ENCODE measurements at regions not wholly inside any gene's neighbourhood (a gene's known extent, or its start where the extent isn't known, plus 50 kb on each side); places are given as distances from the start of the nearest gene placed in this dataset.

GRCh38 chr1:199453723-199454122, 573.8 kb upstream of the NR5A2 start:
- no peak for ATAC-seq

DNA sequence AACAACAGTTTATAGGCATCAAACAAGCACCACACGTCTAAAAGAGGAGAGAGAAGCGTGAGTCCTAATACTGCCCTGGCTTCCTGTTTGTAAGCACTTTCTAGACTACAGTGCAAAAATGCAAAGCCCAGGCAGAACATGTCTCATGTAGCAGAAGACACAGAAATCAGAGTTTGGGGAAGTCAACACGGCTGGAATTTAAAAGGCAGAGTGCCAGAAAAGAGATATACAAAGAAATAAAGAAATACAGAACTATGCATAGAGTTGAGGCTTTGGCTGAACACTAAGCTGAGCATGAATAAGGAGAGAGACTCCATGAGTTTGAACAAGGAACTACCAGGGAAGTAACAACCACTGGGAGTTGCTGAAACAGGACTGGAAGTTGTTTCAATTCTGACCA, 566.6 kb upstream of the NR5A2 start:
- no peak for ATAC-seq
- TF ChIP-seq ESRRG (CRISPR knock-in tag; IDR thresholded peaks at IDR 0.05): no peak
- no peak for TF ChIP-seq PPARA (CRISPR knock-in tag; IDR thresholded peaks at IDR 0.05; ENCODE audit: borderline replicate concordance)
- no peak for TF ChIP-seq ZC3H10 (CRISPR knock-in tag; IDR thresholded peaks at IDR 0.05)
- no peak for TF ChIP-seq PATZ1 (CRISPR knock-in tag; IDR thresholded peaks at IDR 0.05; ENCODE audit: borderline replicate concordance)
- TF ChIP-seq RARB (CRISPR knock-in tag; IDR thresholded peaks at IDR 0.05): no peak
- no peak for TF ChIP-seq ZNF565 (CRISPR knock-in tag; conservative IDR thresholded peaks at IDR 0.05; ENCODE audit: low read depth)
- TF ChIP-seq ARNTL (CRISPR knock-in tag; IDR thresholded peaks at IDR 0.05; ENCODE audit: borderline replicate concordance, low read depth): no peak
- TF ChIP-seq, protein P1, sequence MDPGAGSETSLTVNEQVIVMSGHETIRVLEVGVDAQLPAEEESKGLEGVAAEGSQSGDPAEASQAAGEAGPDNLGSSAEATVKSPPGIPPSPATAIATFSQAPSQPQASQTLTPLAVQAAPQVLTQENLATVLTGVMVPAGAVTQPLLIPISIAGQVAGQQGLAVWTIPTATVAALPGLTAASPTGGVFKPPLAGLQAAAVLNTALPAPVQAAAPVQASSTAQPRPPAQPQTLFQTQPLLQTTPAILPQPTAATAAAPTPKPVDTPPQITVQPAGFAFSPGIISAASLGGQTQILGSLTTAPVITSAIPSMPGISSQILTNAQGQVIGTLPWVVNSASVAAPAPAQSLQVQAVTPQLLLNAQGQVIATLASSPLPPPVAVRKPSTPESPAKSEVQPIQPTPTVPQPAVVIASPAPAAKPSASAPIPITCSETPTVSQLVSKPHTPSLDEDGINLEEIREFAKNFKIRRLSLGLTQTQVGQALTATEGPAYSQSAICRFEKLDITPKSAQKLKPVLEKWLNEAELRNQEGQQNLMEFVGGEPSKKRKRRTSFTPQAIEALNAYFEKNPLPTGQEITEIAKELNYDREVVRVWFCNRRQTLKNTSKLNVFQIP (CRISPR knock-in tag; IDR thresholded peaks at IDR 0.05; ENCODE audit: borderline replicate concordance, low read depth): no peak

More at GRCh38 chr1:199453723-199454122, 573.8 kb upstream of the NR5A2 start:
- TF ChIP-seq CSDC2 (CRISPR knock-in tag; IDR thresholded peaks at IDR 0.05) (no peak), RARB (CRISPR knock-in tag; IDR thresholded peaks at IDR 0.05) (no peak), GLIS3 (CRISPR knock-in tag; IDR thresholded peaks at IDR 0.05) (no peak), ARNTL (CRISPR knock-in tag; IDR thresholded peaks at IDR 0.05; ENCODE audit: borderline replicate concordance, low read depth) (no peak), ZFP30 (CRISPR knock-in tag; IDR thresholded peaks at IDR 0.05) (no peak), SNAI2 (CRISPR knock-in tag; IDR thresholded peaks at IDR 0.05) (no peak), CREB5 (CRISPR knock-in tag; IDR thresholded peaks at IDR 0.05; ENCODE audit: low read depth) (no peak), ZNF70 (CRISPR knock-in tag; IDR thresholded peaks at IDR 0.05) (no peak), ZFP3 (CRISPR knock-in tag; IDR thresholded peaks at IDR 0.05) (no peak)

- peak; percentile 97 for ATAC-seq
- TF ChIP-seq ARNTL (CRISPR knock-in tag; IDR thresholded peaks at IDR 0.05; ENCODE audit: borderline replicate concordance, low read depth): no peak
- no peak for TF ChIP-seq CSDC2 (CRISPR knock-in tag; IDR thresholded peaks at IDR 0.05)
- TF ChIP-seq RARB (CRISPR knock-in tag; IDR thresholded peaks at IDR 0.05): no peak
- no peak for TF ChIP-seq TSHZ2 (CRISPR knock-in tag; IDR thresholded peaks at IDR 0.05)
- no peak for TF ChIP-seq ISL1 (CRISPR knock-in tag; IDR thresholded peaks at IDR 0.05)
- TF ChIP-seq, protein P2, sequence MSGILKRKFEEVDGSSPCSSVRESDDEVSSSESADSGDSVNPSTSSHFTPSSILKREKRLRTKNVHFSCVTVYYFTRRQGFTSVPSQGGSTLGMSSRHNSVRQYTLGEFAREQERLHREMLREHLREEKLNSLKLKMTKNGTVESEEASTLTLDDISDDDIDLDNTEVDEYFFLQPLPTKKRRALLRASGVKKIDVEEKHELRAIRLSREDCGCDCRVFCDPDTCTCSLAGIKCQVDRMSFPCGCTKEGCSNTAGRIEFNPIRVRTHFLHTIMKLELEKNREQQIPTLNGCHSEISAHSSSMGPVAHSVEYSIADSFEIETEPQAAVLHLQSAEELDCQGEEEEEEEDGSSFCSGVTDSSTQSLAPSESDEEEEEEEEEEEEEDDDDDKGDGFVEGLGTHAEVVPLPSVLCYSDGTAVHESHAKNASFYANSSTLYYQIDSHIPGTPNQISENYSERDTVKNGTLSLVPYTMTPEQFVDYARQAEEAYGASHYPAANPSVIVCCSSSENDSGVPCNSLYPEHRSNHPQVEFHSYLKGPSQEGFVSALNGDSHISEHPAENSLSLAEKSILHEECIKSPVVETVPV (CRISPR knock-in tag; IDR thresholded peaks at IDR 0.05): no peak
- TF ChIP-seq TCF4 (CRISPR knock-in tag; IDR thresholded peaks at IDR 0.05; ENCODE audit: borderline replicate concordance): no peak
Measured at GRCh38 chr1:199463521-199464127, 563.9 kb upstream of the NR5A2 start.

- peak; percentile 37; the same call in 2 of the 3 replicates for ATAC-seq
- TF ChIP-seq TOX (CRISPR knock-in tag; IDR thresholded peaks at IDR 0.05; ENCODE audit: borderline replicate concordance): peak; percentile 29; the same call in 1 of the 2 replicates
- TF ChIP-seq, protein P2 (CRISPR knock-in tag; IDR thresholded peaks at IDR 0.05): no peak
Measured at GRCh38 chr1:199466961-199467360, 560.5 kb upstream of the NR5A2 start.
